IPS DF 4.7 (cell line): ENCODE measurements at regions not wholly inside any gene's neighbourhood (a gene's known extent, or its start where the extent isn't known, plus 50 kb on each side); places are given as distances from the start of the nearest gene placed in this dataset.

ENCODE experiments used
- DNase-seq: peaks from one replicate; pipeline ENCODE4 v3.0.0-alpha.2; 2013; ENCODE audit warnings: low spot score; ENCODE audit errors: extremely low read depth

GRCh38 chr11:32265911-32266310 is 169.4 kb downstream of the WT1 start:
- DNase-seq = no peak

- no peak for DNase-seq
These were observed 168.7 kb downstream of the WT1 start for GRCh38 chr11:32266601-32267000.

GRCh38 chr11:32267679-32268187 is 167.6 kb downstream of the WT1 start:
- no peak for DNase-seq

GRCh38 chr11:32273931-32274330 is 161.4 kb downstream of the WT1 start:
- DNase-seq = no peak

- no peak for DNase-seq
These were observed 155.7 kb downstream of the WT1 start for GRCh38 chr11:32279672-32280071.

- DNase-seq = no peak
These were observed 155.0 kb downstream of the WT1 start for GRCh38 chr11:32280339-32280738.

GRCh38 chr11:32288276-32288675 is 147.1 kb downstream of the WT1 start:
- DNase-seq = no peak

- no peak for DNase-seq
These were observed 145.6 kb downstream of the WT1 start for GRCh38 chr11:32289701-32290100.

- no peak for DNase-seq
These were observed 144.6 kb downstream of the WT1 start for GRCh38 chr11:32290783-32291182.

- no peak for DNase-seq
These were observed 137.7 kb downstream of the WT1 start for GRCh38 chr11:32297611-32298011.

GRCh38 chr11:32302826-32303225 is 132.5 kb downstream of the WT1 start:
- no peak for DNase-seq

- no peak for DNase-seq
These were observed 130.8 kb downstream of the WT1 start for GRCh38 chr11:32304521-32304920.

- DNase-seq = no peak
These were observed 129.9 kb downstream of the WT1 start for GRCh38 chr11:32305460-32305859.

- no peak for DNase-seq
These were observed 127.9 kb downstream of the WT1 start for GRCh38 chr11:32307471-32307870.

GRCh38 chr11:32307913-32308312 is 127.4 kb downstream of the WT1 start:
- DNase-seq = no peak

GRCh38 chr11:32309530-32310213 is 125.7 kb downstream of the WT1 start:
- no peak for DNase-seq

- no peak for DNase-seq
These were observed 125.1 kb downstream of the WT1 start for GRCh38 chr11:32310214-32310601.

GRCh38 chr11:32311346-32312065 is 123.8 kb downstream of the WT1 start:
- DNase-seq = no peak

- DNase-seq = no peak
These were observed 123.0 kb downstream of the WT1 start for GRCh38 chr11:32312206-32312817.

- no peak for DNase-seq
These were observed 122.4 kb downstream of the WT1 start for GRCh38 chr11:32312865-32313403.

- DNase-seq = no peak
These were observed 121.9 kb downstream of the WT1 start for GRCh38 chr11:32313477-32313876.

GRCh38 chr11:32315121-32315520 is 120.2 kb downstream of the WT1 start:
- no peak for DNase-seq
